H1 (cell line): ENCODE measurements at regions not wholly inside any gene's neighbourhood (a gene's known extent, or its start where the extent isn't known, plus 50 kb on each side); places are given as distances from the start of the nearest gene placed in this dataset.

ENCODE experiments used
- CTCF ChIA-PET: fragments of 300-600 bp; sonication (Branson Sonifier 250); formaldehyde crosslinking; loops from one replicate; lab custom pipeline; 2021; ENCODE audit not compliant: partially characterized antibody; lab: Charles Lee
- POLR2A ChIA-PET: fragments of 300-600 bp; sonication (Branson Sonifier 250); formaldehyde crosslinking; loops from one replicate; lab custom pipeline; 2021; ENCODE audit warnings: inconsistent platforms; ENCODE audit not compliant: partially characterized antibody; lab: Charles Lee
- DNase-seq, 2 experiments: peaks; one replicate each; pipeline versions ENCODE4 v3.0.0 to v3.0.0-alpha.2; 2010 to 2022; ENCODE audit warnings: low spot score in 2 of 2, low read depth in 1 of 2, mixed read lengths in 1 of 2
- FAIRE-seq: peaks from 2 replicates; lab custom pipeline; 2011; peaks lifted over from hg19 to GRCh38; lab: Jason Lieb, UNC
- H2AFZ ChIP-seq: 2 replicates; pipeline ENCODE4 v1.8.1; 2012; ENCODE audit warnings: low read length, inconsistent platforms
- H2AK5ac ChIP-seq: 2 replicates; pipeline ENCODE4 v1.6.1; 2013; ENCODE audit warnings: low read depth, low read length
- H2BK120ac ChIP-seq: replicated peaks from 2 replicates; pipeline ENCODE3; 2013; ENCODE audit warnings: low read depth, low read length, inconsistent platforms
- H2BK12ac ChIP-seq: 2 replicates; pipeline ENCODE4 v1.6.1; 2013; ENCODE audit warnings: low read depth, low read length
- H2BK15ac ChIP-seq: 2 replicates; pipeline ENCODE4 v1.6.1; 2013; ENCODE audit warnings: low read length
- H2BK20ac ChIP-seq: 2 replicates; pipeline ENCODE4 v1.6.1; 2013; ENCODE audit warnings: low read length
- H2BK5ac ChIP-seq: 2 replicates; pipeline ENCODE4 v1.6.1; 2013; ENCODE audit warnings: low read depth, low read length
- H3K14ac ChIP-seq: 2 replicates; pipeline ENCODE4 v1.6.1; 2013; ENCODE audit warnings: inconsistent platforms; ENCODE audit not compliant: insufficient read length
- H3K18ac ChIP-seq: 2 replicates; pipeline ENCODE4 v1.6.1; 2013; ENCODE audit warnings: low read length; ENCODE audit errors: extremely low read depth
- H3K23ac ChIP-seq: 2 replicates; pipeline ENCODE4 v1.6.1; 2013; ENCODE audit warnings: inconsistent platforms; ENCODE audit not compliant: insufficient read length
- H3K23me2 ChIP-seq: 2 replicates; pipeline ENCODE4 v1.6.1; 2013; ENCODE audit warnings: low read depth, low read length
- H3K27ac ChIP-seq: 2 replicates; pipeline ENCODE4 v1.6.1; 2011; ENCODE audit warnings: low read depth, low read length, inconsistent platforms
- H3K27me3 ChIP-seq, 4 experiments: replicated peaks in 1 of 4; 1 replicate in 1 of 4; 2 replicates in 3 of 4; pipeline versions ENCODE4 v1.6.1 to v1.8.1; 2011 to 2013; ENCODE audit warnings: low read length in 3 of 4, mild to moderate bottlenecking in 3 of 4, inconsistent platforms in 2 of 4, mixed read lengths in 2 of 4, moderate library complexity in 1 of 4; ENCODE audit not compliant: control insufficient read depth in 3 of 4, insufficient read depth in 3 of 4; ENCODE audit errors: extremely low read depth in 1 of 4
- H3K36me3 ChIP-seq, 4 experiments: 2 replicates each; pipeline versions ENCODE4 v1.6.1 to v1.8.1; 2011 to 2013; ENCODE audit warnings: mild to moderate bottlenecking in 4 of 4, low read length in 3 of 4, moderate library complexity in 2 of 4, control low read depth in 1 of 4, inconsistent platforms in 1 of 4; ENCODE audit not compliant: insufficient read depth in 4 of 4, control insufficient read depth in 2 of 4
- H3K4ac ChIP-seq: replicated peaks from 2 replicates; pipeline ENCODE3; 2013; ENCODE audit warnings: low read length, low read depth, mixed read lengths, inconsistent platforms; ENCODE audit not compliant: insufficient read length
- H3K4me1 ChIP-seq, 4 experiments: replicated peaks in 1 of 4; 1 replicate in 1 of 4; 2 replicates in 3 of 4; pipeline versions ENCODE4 v1.6.1 to v1.8.1; 2011 to 2013; ENCODE audit warnings: low read length in 3 of 4, inconsistent platforms in 2 of 4, mixed read lengths in 1 of 4; ENCODE audit not compliant: insufficient read depth in 4 of 4, control insufficient read depth in 3 of 4
- H3K4me2 ChIP-seq, 2 experiments: 2 replicates each; pipeline versions ENCODE4 v1.6.1 to v1.8.1; 2011 to 2013; ENCODE audit warnings: low read depth in 2 of 2, low read length in 2 of 2, control low read depth in 1 of 2, inconsistent platforms in 1 of 2, mild to moderate bottlenecking in 1 of 2; ENCODE audit not compliant: insufficient read depth in 1 of 2
- H3K4me3 ChIP-seq, 4 experiments: fragments of 200-600, 300-600 bp in 1 of 4; sonication (generic), shearing (Covaris generic), sonication (Bioruptor Twin) in 1 of 4; 2 replicates each; pipeline versions ENCODE4 v1.5.1 to v1.8.1; 2011 to 2016; ENCODE audit warnings: low read length in 4 of 4, low read depth in 3 of 4, control low read depth in 2 of 4, inconsistent platforms in 2 of 4, mild to moderate bottlenecking in 2 of 4, mixed read lengths in 1 of 4, moderate library complexity in 1 of 4; ENCODE audit not compliant: insufficient read depth in 2 of 4; ENCODE audit errors: extremely low read depth in 1 of 4
- H3K56ac ChIP-seq: replicated peaks from 2 replicates; pipeline ENCODE3; 2013; ENCODE audit warnings: low read depth, mild to moderate bottlenecking, mixed read lengths, low read length, inconsistent platforms; ENCODE audit not compliant: insufficient read length
- H3K79me1 ChIP-seq: 2 replicates; pipeline ENCODE4 v1.6.1; 2013; ENCODE audit warnings: low read depth, low read length, control low read depth
- H3K79me2 ChIP-seq, 2 experiments: 2 replicates each; pipeline versions ENCODE4 v1.6.1 to v1.8.1; 2012 to 2013; ENCODE audit warnings: low read length in 2 of 2, mild to moderate bottlenecking in 2 of 2, inconsistent platforms in 1 of 2; ENCODE audit not compliant: insufficient read depth in 2 of 2, control insufficient read depth in 1 of 2
- H3K9ac ChIP-seq, 4 experiments: replicated peaks in 1 of 4; 1 replicate in 1 of 4; 2 replicates in 3 of 4; pipeline versions ENCODE4 v1.6.1 to v1.8.1; 2011 to 2013; ENCODE audit warnings: low read depth in 3 of 4, low read length in 3 of 4, control low read depth in 2 of 4, mild to moderate bottlenecking in 2 of 4, moderate library complexity in 2 of 4, inconsistent platforms in 1 of 4; ENCODE audit errors: extremely low read depth in 1 of 4
- H3K9me3 ChIP-seq, 2 experiments: 2 replicates each; pipeline versions ENCODE4 v1.6.1 to v1.8.1; 2012 to 2013; ENCODE audit warnings: mild to moderate bottlenecking in 2 of 2, moderate library complexity in 2 of 2, control low read depth in 1 of 2, inconsistent platforms in 1 of 2, low read depth in 1 of 2, low read length in 1 of 2, mixed read lengths in 1 of 2; ENCODE audit not compliant: insufficient read depth in 2 of 2
- H4K20me1 ChIP-seq, 2 experiments: replicated peaks in 1 of 2; 2 replicates each; pipeline versions ENCODE3 to v1.8.1; 2011 to 2013; ENCODE audit warnings: inconsistent platforms in 2 of 2, low read length in 2 of 2, mild to moderate bottlenecking in 1 of 2; ENCODE audit not compliant: insufficient read depth in 2 of 2, control insufficient read depth in 1 of 2
- H4K5ac ChIP-seq: 2 replicates; pipeline ENCODE4 v1.6.1; 2013; ENCODE audit warnings: low read length, low read depth, mixed read lengths, inconsistent platforms; ENCODE audit not compliant: insufficient read length
- H4K8ac ChIP-seq: 2 replicates; pipeline ENCODE4 v1.8.0; 2013; ENCODE audit warnings: mild to moderate bottlenecking, moderate library complexity, low read length, inconsistent platforms; ENCODE audit not compliant: insufficient read depth; ENCODE audit errors: extremely low read depth
- H4K91ac ChIP-seq: replicated peaks from 2 replicates; pipeline ENCODE3; 2013; ENCODE audit warnings: low read length, mixed read lengths, inconsistent platforms; ENCODE audit not compliant: insufficient read length
- CBX5 ChIP-seq: fragments of 300-800, 300-1000 bp; sonication (generic); IDR thresholded peaks from 2 replicates; pipeline ENCODE4 v1.7.1; 2016; ENCODE audit warnings: antibody characterized with exemption, low read length, low read depth
- SIN3A ChIP-seq, 2 experiments: IDR thresholded peaks in 1 of 2; conservative IDR thresholded peaks in 1 of 2; 2 replicates each; pipeline ENCODE4 v1.6.1; 2011 to 2012; ENCODE audit warnings: low read length in 2 of 2, improper control_type of control experiment in 1 of 2, low read depth in 1 of 2, mild to moderate bottlenecking in 1 of 2
- SUZ12 ChIP-seq: fragments of 200-600 bp; sonication (generic); IDR thresholded peaks from 2 replicates; pipeline ENCODE4 v1.6.1; 2012; ENCODE audit warnings: mild to moderate bottlenecking, inconsistent platforms, low read length, moderate library complexity, mixed read lengths
- WGBS, 2 experiments: shearing (Covaris generic) in 1 of 2; methylation state at CpG; one replicate each; pipeline versions ENCODE4 v1.1.6 to v1.1.7; 2013 to 2015; ENCODE audit warnings: low lambda C conversion rate in 2 of 2, mixed read lengths in 2 of 2, inconsistent platforms in 1 of 2, low coverage in 1 of 2, missing lambda C conversion rate in 1 of 2; ENCODE audit not compliant: insufficient replicate concordance in 2 of 2, insufficient coverage in 1 of 2, insufficient read length in 1 of 2; ENCODE audit errors: extremely low coverage in 1 of 2, missing lambda C conversion rate in 1 of 2; 5-methylcytosine and 5-hydroxymethylcytosine counted together

DNA sequence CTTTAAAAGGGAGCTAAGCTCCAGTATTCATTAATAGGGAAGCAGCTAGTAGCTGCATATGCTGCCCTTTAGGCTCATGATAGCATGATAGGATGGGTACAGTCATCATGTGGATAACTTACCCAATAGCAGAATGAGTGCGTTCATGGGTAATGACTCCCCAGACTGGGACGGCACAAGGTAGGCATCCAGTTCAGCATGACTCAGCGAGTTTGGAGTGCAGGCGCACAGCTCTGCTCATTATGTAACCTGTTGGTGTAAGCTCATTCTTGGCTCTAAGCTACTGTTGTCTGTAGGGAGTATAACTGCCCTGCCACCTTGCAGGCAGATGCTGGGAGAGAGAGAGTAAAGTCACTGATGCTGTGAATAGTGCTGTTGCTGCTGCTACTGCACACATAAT is 209.2 kb upstream of the SYT4 start:
- no peaks in the 10 kb centered on the region for H3K4me1 ChIP-seq
- no peak overlapping the region for H3K14ac ChIP-seq
- H3K18ac ChIP-seq = no peak overlapping the region
- H2BK20ac ChIP-seq = no peak overlapping the region
- no peak overlapping the region for H2BK5ac ChIP-seq
- H3K56ac ChIP-seq = no peak overlapping the region
- H4K20me1 ChIP-seq = no peaks in the 10 kb centered on the region
- no peaks in the 10 kb centered on the region for H3K79me2 ChIP-seq
- no peak overlapping the region for H2AFZ ChIP-seq
- no peak overlapping the region for H3K9ac ChIP-seq
- no peak overlapping the region for H3K27ac ChIP-seq
- FAIRE-seq (no peak), DNase-seq (peak in 1 of 2 experiments; percentile 52)
- no peak overlapping the region for H4K5ac ChIP-seq
- no peak overlapping the region for H2BK120ac ChIP-seq
- no peak overlapping the region for H2BK12ac ChIP-seq
- no peaks in the 10 kb centered on the region for H3K27me3 ChIP-seq
- no peak overlapping the region for H4K8ac ChIP-seq
- 0 out of 8 replicates have a peak, but pooled peaks cover 0 to 3% (median 0%) of the 10 kb centered on the region in 4 experiments for H3K36me3 ChIP-seq
- WGBS, 2 experiments = 86% methylated on average over 4 of the region's 4 CpGs; no CpG with 5 or more reads in 1 of the 2 experiments
- POLR2A ChIA-PET = no interaction called here
- no peak overlapping the region for H3K4me2 ChIP-seq
- no peak overlapping the region for H3K4me3 ChIP-seq
- H3K9me3 ChIP-seq = peaks cover 23 to 30% of the 10 kb centered on the region in 2 experiments
- H3K79me1 ChIP-seq = no peaks in the 10 kb centered on the region
- H4K91ac ChIP-seq = no peak overlapping the region
- H3K23me2 ChIP-seq = no peaks in the 10 kb centered on the region
- no peak overlapping the region for H2BK15ac ChIP-seq
- no peak overlapping the region for H3K23ac ChIP-seq
- no peak overlapping the region for H2AK5ac ChIP-seq
- TF ChIP-seq SIN3A (conservative IDR thresholded peaks at IDR 0.05 in 1 of 2, IDR thresholded peaks at IDR 0.05 in 1 of 2; ENCODE audit: low read depth in 1 of 2, low read length in 2 of 2) = no peak
- no peak for TF ChIP-seq SUZ12
- 0 out of 2 replicates have a peak, but pooled peaks have one; percentile 79 for TF ChIP-seq CBX5
- CTCF ChIA-PET = interaction anchor here (1.1 kb wide), 1 partner anchor 85 kb away, joined by 3 read pairs; no protein-coding TSS in a partner anchor
- no peak overlapping the region for H3K4ac ChIP-seq
